ENCODE measurements at regions not wholly inside any gene's neighbourhood (a gene's known extent, or its start where the extent isn't known, plus 50 kb on each side); places are given as distances from the start of the nearest gene placed in this dataset.

DNA sequence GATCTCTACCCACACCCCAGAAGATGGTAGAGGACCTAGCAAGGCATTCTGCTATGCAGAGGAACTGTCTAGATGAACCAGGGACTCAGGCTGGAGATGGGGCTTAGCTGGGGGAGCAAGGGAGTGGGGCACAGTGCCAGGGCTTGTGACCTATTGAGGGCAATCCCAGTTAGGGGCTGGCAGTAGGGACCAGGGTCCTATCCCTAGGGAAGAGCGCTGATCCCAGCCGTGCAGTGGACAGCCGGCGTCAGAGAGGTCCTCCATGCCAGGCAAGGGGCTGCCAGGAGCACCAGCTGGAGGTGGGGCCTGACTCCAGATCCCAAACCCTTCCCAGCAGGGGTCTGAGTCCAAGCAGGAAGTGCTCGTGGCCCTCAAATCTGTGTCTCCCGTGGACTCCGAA is 52.7 kb upstream of the NEURL1B start:
- DNase-seq: no peak

DNA sequence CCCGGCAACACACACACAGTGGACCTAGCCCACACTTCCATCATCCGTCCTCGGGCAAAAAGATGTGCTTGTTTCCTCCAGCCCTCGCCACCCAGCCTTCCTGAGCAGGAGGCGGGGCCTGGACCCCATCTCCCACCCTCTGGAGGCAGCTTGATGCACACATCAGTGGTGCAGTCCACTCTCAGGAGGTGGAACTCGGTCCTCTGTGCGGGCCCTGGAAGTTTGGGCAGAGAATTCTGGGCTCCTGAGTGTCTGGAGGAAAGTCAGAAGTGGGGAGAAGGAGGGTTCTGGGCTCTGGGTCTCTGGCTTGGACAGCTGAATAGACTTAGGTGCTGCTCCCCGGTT is 54.0 kb upstream of the NEURL1B start:
- DNase-seq: no peak

DNA sequence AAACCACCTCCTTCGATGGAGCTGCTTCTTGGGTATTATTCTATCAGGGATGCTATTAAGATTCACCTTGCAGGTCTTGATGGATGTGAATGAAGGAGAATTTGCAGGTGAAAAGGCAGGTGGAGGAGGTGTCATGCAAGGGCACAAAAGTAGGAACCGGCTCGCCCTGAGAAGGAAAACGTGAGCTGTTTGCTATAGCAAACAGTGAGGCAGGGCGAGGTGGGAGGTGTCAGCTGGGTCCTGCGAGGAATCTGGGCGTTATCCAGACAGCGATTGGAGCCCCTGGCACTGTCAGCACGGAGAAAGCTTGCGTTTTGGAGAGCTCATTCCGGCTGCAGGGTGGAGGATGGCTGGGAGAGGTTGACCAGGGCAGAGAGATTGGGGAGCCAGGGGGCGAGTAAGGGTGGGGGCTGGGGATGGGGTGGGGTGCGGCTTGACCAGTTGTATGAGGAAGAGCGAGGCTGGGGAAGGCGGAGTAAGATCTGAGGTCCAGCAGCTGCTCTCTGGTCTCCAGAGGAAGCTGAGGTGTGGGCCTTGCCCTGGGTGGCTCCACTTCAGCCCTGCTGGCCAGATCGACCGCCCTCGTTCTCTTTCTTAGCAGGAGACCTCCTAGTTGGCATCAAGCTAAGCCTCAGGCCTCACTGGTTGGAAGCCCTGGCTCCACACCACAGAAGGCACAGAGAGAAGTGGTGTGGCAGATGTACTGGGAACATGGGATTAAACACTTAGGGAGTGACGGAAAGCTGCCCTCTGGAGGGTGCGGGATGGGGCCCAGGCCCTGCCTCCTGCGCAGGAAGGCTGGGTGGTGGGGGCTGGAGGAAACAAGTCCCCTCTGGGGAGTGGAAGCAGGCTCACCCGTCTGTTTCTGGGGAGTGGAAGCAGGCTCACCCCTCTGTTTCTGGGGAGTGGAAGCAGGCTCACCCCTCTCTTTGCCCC is 54.7 kb upstream of the NEURL1B start:
- DNase-seq: no peak

DNA sequence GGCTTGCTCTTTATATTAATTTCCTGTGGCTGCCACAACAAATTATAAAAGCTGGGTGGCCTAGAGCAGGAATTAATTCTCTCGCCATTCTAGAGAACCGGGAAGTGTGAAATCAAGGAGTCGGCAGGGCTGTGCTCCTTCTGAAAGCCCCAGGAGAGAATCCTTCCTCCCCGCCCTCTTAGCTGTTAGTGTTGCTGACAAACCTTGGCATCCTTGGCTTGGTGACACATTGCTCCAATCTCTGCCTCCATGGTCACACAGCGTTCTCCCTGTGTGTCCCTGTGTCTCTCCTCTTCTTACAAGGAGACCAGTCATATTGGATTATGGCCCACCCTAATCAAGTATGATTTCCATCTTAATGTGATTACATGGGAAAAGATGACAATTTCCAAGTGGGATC is 55.9 kb upstream of the NEURL1B start:
- no peak for DNase-seq

DNA sequence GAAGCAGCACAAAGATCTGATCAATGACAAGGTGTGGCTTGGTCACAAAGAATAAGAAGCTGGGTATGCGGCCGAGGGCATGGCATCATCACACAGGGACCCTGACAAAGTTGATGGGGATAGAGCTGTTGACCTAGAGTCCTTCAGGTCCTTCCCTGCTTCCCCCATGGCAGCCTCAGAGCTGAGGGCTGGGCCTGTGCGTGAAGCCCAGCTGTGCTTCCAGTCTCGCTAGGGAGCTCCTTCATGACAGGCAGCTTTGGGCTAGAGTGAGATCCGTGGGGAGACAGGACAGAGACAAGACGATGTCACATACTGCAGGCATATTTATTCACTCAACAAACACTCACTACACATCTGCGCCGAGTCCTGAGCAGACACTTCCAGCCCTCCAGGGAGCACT is 56.4 kb upstream of the NEURL1B start:
- DNase-seq: no peak

DNA sequence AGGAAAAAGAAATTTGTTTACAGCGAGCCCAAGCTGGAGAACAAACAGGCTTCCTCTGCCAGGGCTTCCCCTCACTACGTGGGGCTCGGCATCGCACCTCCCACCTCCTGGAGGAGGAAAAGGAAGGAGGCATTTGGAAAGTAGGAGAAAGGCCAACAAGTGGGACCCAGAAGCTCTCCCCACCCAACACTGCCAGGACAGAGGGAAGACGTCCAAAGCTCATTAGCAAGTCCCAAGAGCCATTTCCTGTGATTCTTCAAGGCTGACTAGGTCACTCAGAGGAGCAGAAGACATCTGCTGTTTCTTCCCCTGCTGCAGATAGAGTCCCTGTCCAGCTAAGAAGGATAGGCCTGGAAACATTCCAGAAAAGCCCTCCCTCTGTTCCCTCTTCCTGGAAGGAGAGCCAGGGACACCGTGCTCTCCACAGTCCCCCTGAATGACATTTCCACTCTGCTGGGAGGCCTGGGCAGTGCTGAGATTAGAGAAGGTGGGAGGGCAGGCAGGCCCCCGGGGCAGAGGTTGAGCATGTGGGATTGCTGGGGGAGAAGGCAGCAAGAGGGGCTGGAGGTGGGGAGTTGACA is 57.0 kb upstream of the NEURL1B start:
- DNase-seq: no peak

DNA sequence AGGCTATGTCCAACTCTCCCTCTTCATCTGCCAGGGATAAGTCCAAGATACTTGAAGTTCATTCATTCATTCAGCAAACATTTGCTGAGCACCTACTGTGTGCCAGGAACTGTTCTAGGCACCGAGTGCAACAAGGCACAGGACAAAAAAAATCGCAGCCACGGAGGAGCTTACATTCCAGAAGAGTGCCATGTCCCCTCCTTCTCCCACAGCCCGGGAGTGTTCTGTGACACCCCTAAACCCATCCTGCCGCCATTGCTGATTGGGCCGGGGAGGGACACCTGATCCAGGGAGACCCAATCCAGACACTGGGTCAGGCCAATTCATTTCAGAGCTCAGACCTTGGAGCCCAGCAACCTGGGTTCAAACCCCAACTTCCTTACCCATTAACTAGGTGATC is 58.1 kb upstream of the NEURL1B start:
- DNase-seq: no peak

DNA sequence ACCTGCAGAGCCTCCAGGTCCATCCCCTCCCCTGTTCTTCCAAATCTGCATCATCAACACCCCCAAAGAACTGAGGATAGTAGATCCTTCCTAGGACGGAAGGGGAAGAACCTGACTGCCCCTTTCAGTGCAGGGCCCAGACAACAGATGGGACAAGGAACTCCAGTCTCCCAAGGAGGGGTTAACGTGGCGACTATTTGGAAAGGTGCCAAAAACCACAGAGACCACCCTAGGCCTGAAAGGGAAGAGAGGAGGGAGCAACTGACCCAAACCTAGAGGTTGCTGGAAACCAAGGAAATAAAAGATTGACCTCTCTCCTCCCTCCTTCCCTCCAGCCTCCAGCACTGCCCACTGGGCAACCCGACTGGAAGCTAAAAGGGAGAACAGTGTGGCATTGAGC is 59.7 kb upstream of the NEURL1B start:
- DNase-seq: no peak

DNA sequence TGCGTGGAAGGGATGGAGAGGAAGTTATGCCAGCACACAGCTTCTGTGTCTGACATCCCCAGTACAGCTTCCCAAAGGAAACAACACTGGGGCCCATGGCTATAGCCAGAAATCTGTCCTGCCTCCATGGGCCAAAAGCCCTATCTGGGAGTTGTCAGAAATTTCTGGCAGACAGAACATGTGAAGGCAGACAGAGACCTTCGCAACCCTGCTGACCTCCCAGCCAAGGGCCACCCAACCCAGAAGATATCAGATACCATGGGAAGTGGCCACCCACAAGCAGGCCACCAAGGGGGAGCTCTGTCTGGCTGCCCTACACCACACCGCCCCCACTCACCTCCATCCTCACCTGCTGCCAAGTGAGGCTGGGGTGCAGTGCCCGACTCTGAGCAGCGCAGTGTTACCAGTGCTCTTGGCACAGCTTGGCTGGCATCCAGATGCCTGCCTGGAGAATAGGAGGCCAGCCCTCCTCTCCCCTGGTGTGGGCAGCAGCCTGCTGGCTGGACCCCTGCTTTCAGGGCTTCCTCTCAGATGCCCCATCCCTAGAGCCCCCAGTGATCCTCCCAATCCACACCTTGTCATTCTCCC is 61.6 kb upstream of the NEURL1B start:
- no peak for DNase-seq

DNA sequence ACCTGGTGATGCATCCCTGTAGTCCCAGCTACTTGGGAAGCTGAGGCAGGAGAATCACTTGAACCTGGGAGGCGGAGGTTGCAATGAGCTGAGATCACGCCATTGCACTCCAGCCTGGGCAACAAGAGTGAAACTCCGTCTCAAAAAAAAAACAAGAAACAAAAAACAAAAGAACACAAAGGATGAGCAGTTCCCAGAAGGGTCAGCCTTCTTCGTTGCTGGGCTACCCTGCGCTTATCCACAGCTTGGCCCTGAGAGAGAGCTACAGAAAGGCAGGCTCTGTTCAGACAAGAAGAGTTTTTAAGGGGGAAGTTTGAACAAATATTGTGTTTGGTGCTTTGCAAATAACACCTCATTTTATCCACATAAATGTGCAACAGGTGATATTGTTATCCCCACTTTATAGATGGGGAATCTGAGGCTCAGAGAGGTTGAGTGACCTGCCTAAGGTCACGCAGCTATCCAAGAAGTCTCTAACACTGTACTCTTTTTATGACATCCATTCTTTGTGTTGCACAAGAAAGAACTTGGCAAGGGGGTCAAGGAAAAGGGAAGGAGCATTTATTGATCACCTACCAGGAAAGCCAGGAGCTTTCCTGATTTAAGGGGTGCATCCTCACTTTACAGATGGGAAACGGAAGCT is 63.7 kb upstream of the NEURL1B start:
- DNase-seq: no peak

DNA sequence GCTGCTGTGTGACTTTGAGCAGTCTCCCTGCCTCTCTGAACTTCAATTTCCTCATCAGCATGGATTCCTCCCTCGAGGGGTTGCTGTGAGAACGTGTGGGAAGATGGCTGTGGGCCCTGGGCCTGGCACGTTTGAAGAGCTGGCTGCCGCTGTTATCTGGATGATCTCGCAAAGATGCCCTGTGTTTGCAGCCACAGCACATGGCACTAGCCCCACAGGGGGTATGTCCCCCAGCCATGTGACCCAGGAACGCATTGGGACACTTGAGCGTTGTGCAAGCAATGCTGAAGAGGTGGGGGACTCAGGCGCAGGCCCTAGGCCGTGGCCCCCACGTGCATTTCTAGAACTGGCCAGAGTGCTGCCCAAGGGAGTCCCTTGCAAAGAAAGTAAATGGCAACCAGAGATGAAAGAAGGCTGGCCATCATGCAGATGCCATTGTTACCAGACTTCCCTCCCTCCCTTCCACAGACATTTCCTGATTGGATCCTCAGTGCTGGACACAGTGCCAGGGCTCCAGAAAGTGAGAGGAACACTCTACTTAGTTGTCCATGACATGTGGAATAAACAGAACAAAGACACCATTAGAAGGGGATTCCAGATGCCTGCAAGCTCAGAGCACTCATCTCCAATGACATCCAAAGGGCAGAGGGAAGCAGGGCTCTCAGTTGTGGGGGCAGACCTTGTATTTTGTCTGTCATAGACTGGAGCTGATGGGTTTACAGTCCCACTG is 65.1 kb upstream of the NEURL1B start:
- no peak for DNase-seq

DNA sequence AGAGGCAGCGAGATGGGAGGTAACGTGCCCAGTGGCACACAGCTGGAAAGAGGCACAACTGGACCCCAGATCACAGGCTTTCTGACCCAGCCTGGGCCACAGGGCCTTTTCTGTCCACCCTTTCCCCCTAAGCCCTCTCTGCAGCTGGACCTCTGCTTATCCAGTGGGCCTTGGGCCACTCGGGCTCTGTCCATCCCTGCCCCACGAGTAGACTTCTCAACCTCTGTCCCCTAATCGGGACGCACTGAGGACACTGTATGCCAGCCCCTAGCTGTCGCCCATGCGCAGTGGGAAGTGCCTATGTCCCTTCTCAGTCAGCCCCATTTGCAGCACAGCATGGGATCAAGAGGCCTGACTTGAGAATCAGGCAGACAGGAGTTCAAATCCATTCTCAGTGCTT is 65.6 kb upstream of the NEURL1B start:
- no peak for DNase-seq

DNA sequence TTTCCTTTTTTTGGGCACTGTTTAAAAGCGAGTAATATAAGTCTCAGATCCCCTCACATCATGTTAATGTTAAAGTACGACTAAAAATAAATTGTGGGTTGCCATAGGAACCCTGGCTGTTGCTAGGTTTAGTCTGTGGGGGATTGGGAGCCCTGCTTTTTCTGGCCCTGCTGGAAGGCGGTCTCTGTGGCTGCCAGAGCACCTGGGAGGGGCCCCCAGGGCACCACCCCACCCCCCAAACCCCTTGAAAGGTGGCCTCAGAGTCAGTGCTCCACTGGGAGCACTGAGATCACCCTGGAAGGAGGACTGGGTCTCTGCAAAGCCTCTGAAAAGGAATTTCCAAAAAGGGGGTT is 66.2 kb upstream of the NEURL1B start:
- peak in 1 of 3 experiments; percentile 11 for DNase-seq

DNA sequence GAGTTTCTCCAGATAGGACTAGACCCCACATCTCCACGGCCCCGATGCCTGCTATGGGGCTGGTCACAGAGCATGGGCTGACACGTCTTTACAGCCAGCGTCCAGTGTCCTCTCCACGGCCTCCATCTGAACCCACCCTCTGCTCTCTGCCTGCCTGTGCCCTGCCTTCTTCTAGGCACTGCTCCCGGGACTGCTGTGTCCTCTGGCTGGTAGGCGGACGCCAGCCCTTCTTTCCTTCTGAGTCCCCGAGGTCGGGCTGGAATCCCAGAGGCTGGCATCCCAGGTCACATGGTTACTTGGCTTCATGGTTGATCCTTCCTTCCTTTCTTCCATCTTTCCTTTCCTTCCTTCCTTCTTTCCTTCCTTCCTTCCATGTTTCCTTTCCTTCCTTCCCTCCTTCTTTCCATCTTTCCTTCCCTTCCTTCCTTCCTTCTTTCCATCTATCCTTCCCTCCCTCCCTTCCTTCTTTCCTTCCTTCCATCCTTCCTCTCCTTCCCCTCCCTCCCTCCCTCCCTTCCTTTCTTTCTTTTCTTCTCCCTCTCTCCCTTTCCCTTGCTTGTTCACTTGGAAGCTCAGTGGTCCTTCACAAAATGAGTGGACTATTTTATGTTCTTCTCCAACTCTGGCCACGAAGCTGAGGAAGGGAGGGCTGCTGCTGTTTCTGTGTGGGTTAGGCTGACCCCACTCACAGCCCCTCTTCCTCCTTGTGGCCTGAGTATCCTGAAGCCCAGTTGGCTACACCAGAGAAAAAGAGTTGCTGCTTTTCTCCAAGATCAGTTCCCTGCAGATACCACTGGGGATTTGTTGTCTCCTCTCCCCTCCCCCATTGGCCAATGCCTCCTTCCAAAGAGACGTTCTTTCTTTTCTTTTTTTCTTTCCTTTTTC is 66.8 kb upstream of the NEURL1B start:
- no peak for DNase-seq

DNA sequence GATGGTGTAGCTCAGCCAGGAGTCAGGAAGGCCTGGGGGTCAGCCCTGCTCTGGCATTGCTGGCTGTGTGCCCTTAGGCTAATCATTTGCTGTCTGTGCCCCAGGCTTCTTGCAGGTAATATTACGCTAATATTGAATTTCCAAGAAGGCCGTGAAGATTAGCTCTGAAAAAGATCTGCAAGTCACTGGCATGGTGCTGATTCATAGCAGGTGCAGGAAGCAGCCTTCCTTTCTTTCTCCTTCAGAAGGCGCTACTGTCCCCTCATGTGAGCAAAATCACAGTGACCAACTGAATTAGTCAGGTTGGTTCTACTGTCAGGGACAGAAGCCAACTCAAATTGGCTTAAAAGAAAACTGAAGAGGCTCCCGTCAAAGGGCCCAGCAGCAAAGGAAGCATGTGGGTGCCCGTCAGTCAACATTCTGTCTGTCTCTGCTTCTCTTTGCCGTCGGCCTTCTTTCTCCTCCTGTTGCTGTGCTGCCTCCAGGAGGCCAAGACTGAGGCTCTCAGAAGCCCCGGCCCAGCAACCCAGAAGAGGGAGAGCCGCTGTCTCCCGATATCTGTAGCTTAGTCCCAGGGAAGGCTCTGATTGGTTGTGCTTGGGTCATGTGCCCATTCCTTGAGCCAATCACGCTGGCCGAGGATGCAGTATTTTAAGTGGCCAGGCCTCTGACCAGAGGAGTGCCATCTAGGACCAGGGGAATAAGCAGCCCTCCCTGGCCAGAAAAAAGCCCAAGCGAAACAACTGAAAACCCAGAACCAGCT is 67.8 kb upstream of the NEURL1B start:
- DNase-seq: no peak

DNA sequence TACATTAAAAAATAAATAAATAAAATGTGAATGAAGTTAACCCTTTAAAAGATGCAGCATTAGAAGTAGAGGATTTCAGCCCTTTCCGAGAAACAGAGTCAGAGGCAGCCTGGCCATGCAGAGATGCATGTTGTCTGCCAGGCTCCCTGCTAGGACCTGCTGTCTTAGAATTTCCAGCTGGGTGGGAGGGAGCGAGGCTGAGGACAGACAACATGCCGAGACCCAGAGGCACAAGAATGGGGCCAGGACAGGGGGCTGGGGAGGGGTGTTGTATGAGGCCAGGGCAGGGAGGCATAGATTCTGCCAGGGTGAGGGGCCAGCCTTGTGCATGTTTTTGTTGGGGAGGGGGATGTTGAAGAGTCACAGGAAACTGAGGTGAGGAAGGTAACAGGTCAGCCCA is 68.6 kb upstream of the NEURL1B start:
- DNase-seq: no peak

DNA sequence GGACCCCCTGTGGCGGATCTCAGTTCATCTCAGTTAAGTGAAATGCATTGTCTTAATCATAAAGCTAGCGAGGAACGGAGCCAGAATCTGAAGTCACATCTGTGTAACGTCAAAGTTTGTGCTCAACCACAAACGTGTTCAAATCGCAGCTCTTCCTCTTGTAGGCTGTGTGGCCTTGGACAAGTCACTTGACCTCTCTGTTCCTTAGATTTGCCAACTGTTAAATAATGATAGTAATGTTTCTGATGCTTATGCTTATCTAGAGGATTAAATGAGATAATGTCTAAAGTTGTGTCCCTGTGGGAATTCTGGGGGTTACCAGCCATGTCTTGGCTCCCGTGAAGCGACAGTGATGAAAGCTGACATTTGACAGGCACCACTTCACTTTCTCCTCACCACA is 69.2 kb upstream of the NEURL1B start:
- no peak for DNase-seq

DNA sequence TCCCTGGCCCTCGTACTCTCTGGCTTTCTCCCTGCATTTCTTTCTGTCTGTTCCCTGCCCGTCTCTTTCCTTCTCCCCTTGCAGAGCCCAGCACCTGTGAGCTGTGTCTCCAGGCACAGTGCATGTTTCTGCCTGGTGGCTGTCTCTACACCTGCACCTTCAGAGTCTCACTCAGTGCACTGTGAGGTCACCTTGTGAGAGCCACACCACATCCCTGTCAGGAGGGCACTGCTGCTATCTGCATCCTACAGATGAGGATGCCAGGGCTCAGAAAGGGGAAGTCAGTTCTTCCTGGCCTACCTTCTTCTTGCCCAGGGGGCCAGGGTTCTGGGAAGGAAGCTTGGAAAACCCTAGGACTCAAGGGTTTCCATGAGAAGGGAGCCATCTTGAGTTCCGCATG is 69.7 kb upstream of the NEURL1B start:
- no peak for DNase-seq

DNA sequence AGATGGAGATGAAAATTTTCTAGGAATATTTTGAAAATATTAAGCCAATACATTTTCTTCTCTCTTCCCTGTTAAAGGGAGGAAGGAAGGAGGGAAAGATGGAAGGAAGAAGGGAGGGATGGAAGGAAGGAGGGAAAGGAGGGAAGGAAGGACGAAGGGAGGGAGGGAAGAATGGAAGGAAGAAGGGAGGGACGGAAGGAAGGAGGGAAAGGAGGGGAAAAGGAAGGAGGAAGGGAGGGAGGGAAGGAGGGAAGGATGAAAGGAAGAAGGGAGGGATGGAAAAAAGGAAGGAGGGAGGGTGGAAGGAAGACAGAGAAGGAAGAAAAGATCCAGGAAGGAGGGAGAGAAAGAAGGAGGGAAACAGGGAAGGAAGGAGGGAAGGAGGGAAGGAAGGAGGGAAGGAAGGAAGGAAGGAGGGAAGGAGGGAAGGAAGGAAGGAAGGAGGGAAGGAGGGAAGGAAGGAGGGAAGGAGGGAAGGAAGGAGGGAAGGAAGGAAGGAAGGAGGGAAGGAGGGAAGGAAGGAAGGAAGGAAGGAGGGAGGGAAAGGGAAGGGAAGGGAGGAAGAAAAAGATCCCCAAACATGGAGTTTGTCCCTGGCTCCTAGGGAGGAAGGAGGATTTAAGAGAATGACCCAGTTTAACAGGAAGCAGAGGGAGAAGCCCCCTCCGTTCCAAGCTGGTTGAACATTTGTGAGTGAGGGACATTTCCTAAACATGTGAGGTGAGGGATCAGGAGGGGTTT is 70.3 kb upstream of the NEURL1B start:
- no peak for DNase-seq

DNA sequence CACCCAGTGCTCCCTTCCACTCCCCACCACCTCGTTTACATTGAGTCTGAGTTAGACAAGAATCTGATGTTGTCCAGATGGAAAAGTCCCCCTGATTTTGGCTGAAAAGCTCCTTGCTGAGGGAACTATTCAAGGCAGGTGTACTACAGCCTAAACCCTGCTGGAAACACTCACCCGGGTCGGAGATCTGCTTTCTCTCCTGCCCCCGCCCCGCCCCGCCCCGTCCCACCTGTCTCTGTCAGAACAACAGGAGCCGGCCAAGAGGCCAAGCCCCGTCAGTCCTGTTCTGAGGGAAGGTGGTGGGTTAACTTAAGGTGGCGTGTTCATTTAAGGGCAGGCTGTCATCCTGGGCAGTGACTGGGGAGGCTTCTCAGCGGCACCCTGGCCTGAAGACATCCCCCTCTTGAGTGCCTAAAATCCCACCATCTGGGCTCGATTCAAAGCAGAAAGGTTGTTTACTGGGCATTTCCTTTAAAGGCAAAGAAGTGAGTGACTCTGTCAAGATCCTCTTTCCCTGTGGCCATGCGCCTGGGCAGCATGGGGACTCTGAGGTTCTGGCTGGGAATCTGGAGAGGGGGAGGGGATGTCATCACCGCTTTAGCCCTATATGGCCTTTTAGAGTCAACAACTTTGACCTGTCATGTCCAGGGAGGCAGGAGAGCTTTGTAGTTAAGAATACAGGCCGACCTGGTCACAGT is 71.1 kb upstream of the NEURL1B start:
- DNase-seq: peak in 2 of 3 experiments; percentile 13 to 55
